HL-60 (cell line): ENCODE measurements at regions not wholly inside any gene's neighbourhood (a gene's known extent, or its start where the extent isn't known, plus 50 kb on each side); places are given as distances from the start of the nearest gene placed in this dataset.

Source experiments
- POLR2AphosphoS5 ChIP-seq: IDR thresholded peaks from 2 replicates; pipeline ENCODE4 v1.6.1; 2012; ENCODE audit warnings: low read depth
- TF ChIP-seq, protein P1 (sequence below): IDR thresholded peaks from one replicate; pipeline ENCODE4 v1.5.1; 2011; ENCODE audit warnings: low read length, control low read depth, inconsistent platforms; ENCODE audit not compliant: insufficient read depth

DNA sequence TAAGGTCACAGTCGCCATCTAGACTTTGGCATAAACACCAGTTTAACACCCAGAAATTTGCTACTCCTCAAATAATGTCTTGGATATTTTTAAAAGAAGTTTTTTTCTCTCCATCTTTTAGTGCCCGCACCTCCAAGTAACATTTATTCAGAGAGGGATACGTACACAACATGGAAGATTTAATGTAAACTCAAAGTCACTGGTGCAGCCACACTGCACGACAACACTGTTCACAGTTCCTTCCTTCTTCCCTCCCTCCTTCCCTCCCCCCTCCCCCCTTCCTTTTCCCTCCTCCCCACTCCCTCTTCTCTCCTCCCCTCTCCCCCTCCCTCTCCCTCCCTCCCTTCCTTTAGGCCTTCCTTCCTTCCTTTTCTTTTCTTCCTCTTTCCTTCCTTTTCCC, 56.5 kb downstream of the NPPC start:
- TF ChIP-seq, protein P1, sequence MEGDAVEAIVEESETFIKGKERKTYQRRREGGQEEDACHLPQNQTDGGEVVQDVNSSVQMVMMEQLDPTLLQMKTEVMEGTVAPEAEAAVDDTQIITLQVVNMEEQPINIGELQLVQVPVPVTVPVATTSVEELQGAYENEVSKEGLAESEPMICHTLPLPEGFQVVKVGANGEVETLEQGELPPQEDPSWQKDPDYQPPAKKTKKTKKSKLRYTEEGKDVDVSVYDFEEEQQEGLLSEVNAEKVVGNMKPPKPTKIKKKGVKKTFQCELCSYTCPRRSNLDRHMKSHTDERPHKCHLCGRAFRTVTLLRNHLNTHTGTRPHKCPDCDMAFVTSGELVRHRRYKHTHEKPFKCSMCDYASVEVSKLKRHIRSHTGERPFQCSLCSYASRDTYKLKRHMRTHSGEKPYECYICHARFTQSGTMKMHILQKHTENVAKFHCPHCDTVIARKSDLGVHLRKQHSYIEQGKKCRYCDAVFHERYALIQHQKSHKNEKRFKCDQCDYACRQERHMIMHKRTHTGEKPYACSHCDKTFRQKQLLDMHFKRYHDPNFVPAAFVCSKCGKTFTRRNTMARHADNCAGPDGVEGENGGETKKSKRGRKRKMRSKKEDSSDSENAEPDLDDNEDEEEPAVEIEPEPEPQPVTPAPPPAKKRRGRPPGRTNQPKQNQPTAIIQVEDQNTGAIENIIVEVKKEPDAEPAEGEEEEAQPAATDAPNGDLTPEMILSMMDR, result no peak
- TF ChIP-seq POLR2AphosphoS5, result no peak
